Right renal cortex interstitium (tissue), 3 donors: ENCODE measurements at regions not wholly inside any gene's neighbourhood (a gene's known extent, or its start where the extent isn't known, plus 50 kb on each side); places are given as distances from the start of the nearest gene placed in this dataset.

Source experiments
- DNase-seq, 3 donors: peaks; one replicate each; pipeline ENCODE4 v3.0.0-alpha.2; 2013; ENCODE audit warnings: low read depth in 3 of 3, low spot score in 2 of 3

GRCh38 chr7:136339464-136339863 is 362.3 kb upstream of the MTPN start:
- DNase-seq, result no peak

- no peak for DNase-seq
Measured at GRCh38 chr7:136336932-136337331, 359.8 kb upstream of the MTPN start.

GRCh38 chr7:136333636-136334035 is 356.5 kb upstream of the MTPN start:
- no peak for DNase-seq

- DNase-seq, result no peak
Measured at GRCh38 chr7:136326045-136326609, 349.0 kb upstream of the MTPN start.

- DNase-seq, result no peak
Measured at GRCh38 chr7:136325578-136325977, 348.4 kb upstream of the MTPN start.

GRCh38 chr7:136325027-136325426 is 347.9 kb upstream of the MTPN start:
- no peak for DNase-seq

- no peak for DNase-seq
Measured at GRCh38 chr7:136324073-136324704, 347.0 kb upstream of the MTPN start.

- no peak for DNase-seq
Measured at GRCh38 chr7:136312592-136312991, 335.4 kb upstream of the MTPN start.

- no peak for DNase-seq
Measured at GRCh38 chr7:136309407-136309806, 332.2 kb upstream of the MTPN start.

GRCh38 chr7:136308230-136308629 is 331.1 kb upstream of the MTPN start:
- no peak for DNase-seq

GRCh38 chr7:136303162-136303561 is 326.0 kb upstream of the MTPN start:
- no peak for DNase-seq

- no peak for DNase-seq
Measured at GRCh38 chr7:136302049-136302448, 324.9 kb upstream of the MTPN start.

GRCh38 chr7:136294977-136295376 is 317.8 kb upstream of the MTPN start:
- DNase-seq, result no peak

GRCh38 chr7:136293841-136294391 is 316.8 kb upstream of the MTPN start:
- DNase-seq, result no peak

- DNase-seq, result no peak
Measured at GRCh38 chr7:136293272-136293671, 316.1 kb upstream of the MTPN start.

GRCh38 chr7:136292365-136292764 is 315.2 kb upstream of the MTPN start:
- DNase-seq, result no peak

GRCh38 chr7:136290351-136290750 is 313.2 kb upstream of the MTPN start:
- peak; percentile 16 to 19 (median 16) for DNase-seq

- DNase-seq, result no peak
Measured at GRCh38 chr7:136278057-136278456, 300.9 kb upstream of the MTPN start.

GRCh38 chr7:136275794-136276193 is 298.6 kb upstream of the MTPN start:
- DNase-seq, result no peak

GRCh38 chr7:136274636-136275345 is 297.6 kb upstream of the MTPN start:
- DNase-seq, result no peak

- DNase-seq, result no peak
Measured at GRCh38 chr7:136272934-136273333, 295.8 kb upstream of the MTPN start.

GRCh38 chr7:136267822-136268221 is 290.7 kb upstream of the MTPN start:
- DNase-seq, result no peak
